Astrocyte (in vitro differentiated cells and primary cell): ENCODE measurements at regions not wholly inside any gene's neighbourhood (a gene's known extent, or its start where the extent isn't known, plus 50 kb on each side); places are given as distances from the start of the nearest gene placed in this dataset.

Source experiments
- DNase-seq: peaks from one replicate; pipeline ENCODE4 v3.0.0-alpha.2; 2010; ENCODE audit warnings: low read depth
- FAIRE-seq: peaks from 2 replicates; lab custom pipeline; 2011; peaks lifted over from hg19 to GRCh38; lab: Jason Lieb, UNC
- H2AFZ ChIP-seq: 2 replicates; pipeline ENCODE4 v1.6.0; 2012; ENCODE audit warnings: low read depth, low read length, inconsistent platforms
- H3K27ac ChIP-seq: 2 replicates; pipeline ENCODE4 v1.5.1; 2011; ENCODE audit warnings: low read depth, low read length, inconsistent platforms
- H3K27me3 ChIP-seq: 2 replicates; pipeline ENCODE4 v1.6.0; 2011; ENCODE audit warnings: low read length, inconsistent platforms; ENCODE audit not compliant: insufficient read depth
- H3K36me3 ChIP-seq: 2 replicates; pipeline ENCODE4 v1.5.1; 2011; ENCODE audit warnings: low read length, inconsistent platforms; ENCODE audit not compliant: insufficient read depth
- H3K4me1 ChIP-seq: 2 replicates; pipeline ENCODE4 v1.5.1; 2011; ENCODE audit warnings: low read length, inconsistent platforms; ENCODE audit not compliant: insufficient read depth
- H3K4me2 ChIP-seq: 2 replicates; pipeline ENCODE4 v1.6.0; 2012; ENCODE audit warnings: low read length, inconsistent platforms
- H3K4me3 ChIP-seq: 2 replicates; pipeline ENCODE4 v1.5.1; 2011; ENCODE audit warnings: low read depth, mild to moderate bottlenecking, low read length, inconsistent platforms; ENCODE audit not compliant: insufficient read depth
- H3K79me2 ChIP-seq: 2 replicates; pipeline ENCODE4 v1.6.0; 2012; ENCODE audit warnings: mild to moderate bottlenecking, low read length, inconsistent platforms; ENCODE audit not compliant: insufficient read depth
- H3K9ac ChIP-seq: 2 replicates; pipeline ENCODE4 v1.6.0; 2012; ENCODE audit warnings: mild to moderate bottlenecking, low read length, inconsistent platforms
- H3K9me3 ChIP-seq: 2 replicates; pipeline ENCODE4 v1.5.1; 2012; ENCODE audit warnings: low read depth, mild to moderate bottlenecking, low read length, inconsistent platforms; ENCODE audit not compliant: insufficient read depth
- H4K20me1 ChIP-seq: 2 replicates; pipeline ENCODE4 v1.6.0; 2012; ENCODE audit warnings: low read length, inconsistent platforms; ENCODE audit not compliant: insufficient read depth
- H3K27ac Mint-ChIP-seq: one replicate; pipeline ENCODE4 v1.8.0; 2021; ENCODE audit warnings: mild to moderate bottlenecking, mixed read lengths; ENCODE audit not compliant: unreplicated experiment
- H3K27me3 Mint-ChIP-seq: one replicate; pipeline ENCODE4 v1.8.0; 2021; ENCODE audit warnings: low read depth, mixed read lengths; ENCODE audit not compliant: unreplicated experiment
- H3K36me3 Mint-ChIP-seq: one replicate; pipeline ENCODE4 v1.8.0; 2021; ENCODE audit warnings: low read depth, mixed read lengths; ENCODE audit not compliant: unreplicated experiment
- H3K4me1 Mint-ChIP-seq: one replicate; pipeline ENCODE4 v1.8.0; 2021; ENCODE audit warnings: low read depth, mixed read lengths; ENCODE audit not compliant: unreplicated experiment
- H3K4me3 Mint-ChIP-seq: one replicate; pipeline ENCODE4 v1.8.0; 2021; ENCODE audit warnings: mild to moderate bottlenecking, moderate library complexity, mixed read lengths; ENCODE audit not compliant: unreplicated experiment
- H3K9me3 Mint-ChIP-seq: one replicate; pipeline ENCODE4 v1.8.0; 2021; ENCODE audit warnings: mild to moderate bottlenecking, mixed read lengths; ENCODE audit not compliant: unreplicated experiment
- CTCF ChIP-seq: IDR thresholded peaks from 2 replicates; pipeline ENCODE4 v1.5.1; 2011; ENCODE audit warnings: low read depth, mild to moderate bottlenecking, inconsistent platforms, low read length, moderate library complexity; ENCODE audit not compliant: insufficient read depth
- EZH2 ChIP-seq: IDR thresholded peaks from 2 replicates; pipeline ENCODE4 v1.6.1; 2012; ENCODE audit warnings: mild to moderate bottlenecking, low read length, inconsistent platforms; ENCODE audit not compliant: insufficient read depth

DNA sequence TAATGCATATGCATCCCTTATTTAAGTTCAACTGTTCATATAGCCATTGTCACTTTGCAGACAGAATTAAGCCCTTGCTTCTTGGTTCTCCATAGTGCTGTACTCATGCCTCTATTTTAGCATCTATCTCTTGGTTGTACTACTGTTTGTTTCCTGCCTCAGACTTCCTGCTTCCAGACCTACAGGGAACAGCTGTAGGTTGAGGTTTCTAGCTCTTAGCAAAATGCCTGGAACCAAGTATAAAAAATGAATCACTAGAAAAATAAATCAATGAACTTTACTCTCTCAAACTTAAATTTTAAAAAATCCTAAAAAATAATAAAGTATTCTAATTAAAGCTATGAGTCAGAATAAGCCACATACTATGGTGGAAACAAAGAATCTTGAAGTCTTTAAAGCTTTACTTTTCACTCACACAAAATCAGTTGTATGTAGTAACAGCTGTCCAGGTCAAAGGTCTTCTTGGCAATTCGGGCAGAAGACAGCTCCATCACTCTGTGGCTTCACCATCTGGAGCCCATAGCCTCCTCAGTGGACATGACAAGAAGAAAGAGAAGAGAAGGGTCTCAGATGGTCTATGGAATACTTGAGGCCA, 1228.1 kb upstream of the GYPC start:
- H3K9me3 Mint-ChIP-seq: no peaks in the 10 kb centered on the region
- H4K20me1 ChIP-seq: no peaks in the 10 kb centered on the region
- no peak for TF ChIP-seq CTCF
- H3K79me2 ChIP-seq: no peaks in the 10 kb centered on the region
- no peaks in the 10 kb centered on the region for H3K4me1 ChIP-seq
- no peak overlapping the region for H3K4me3 Mint-ChIP-seq
- H3K27ac ChIP-seq: no peak overlapping the region
- no peaks in the 10 kb centered on the region for H3K27me3 Mint-ChIP-seq
- H3K4me2 ChIP-seq: no peak overlapping the region
- H3K9ac ChIP-seq: no peak overlapping the region
- H3K4me1 Mint-ChIP-seq: no peaks in the 10 kb centered on the region
- H2AFZ ChIP-seq: no peak overlapping the region
- H3K4me3 ChIP-seq: no peak overlapping the region
- no peak overlapping the region for H3K27ac Mint-ChIP-seq
- H3K36me3 ChIP-seq: no peaks in the 10 kb centered on the region
- H3K9me3 ChIP-seq: no peaks in the 10 kb centered on the region
- FAIRE-seq (no peak), DNase-seq (peak; percentile 26)
- H3K36me3 Mint-ChIP-seq: no peaks in the 10 kb centered on the region
- no peaks in the 10 kb centered on the region for H3K27me3 ChIP-seq

GRCh38 chr2:125444106-125444505, 1211.9 kb upstream of the GYPC start:
- no peaks in the 10 kb centered on the region for H3K9me3 Mint-ChIP-seq
- DNase-seq: no peak
- Histone ChIP-seq H3K9ac (no peak overlapping the region), H3K4me3 (no peak overlapping the region), H3K27me3 (no peaks in the 10 kb centered on the region), H3K36me3 (no peaks in the 10 kb centered on the region), H4K20me1 (no peaks in the 10 kb centered on the region), H3K9me3 (peaks cover 3% of the 10 kb centered on the region), H3K79me2 (no peaks in the 10 kb centered on the region), H3K4me2 (no peak overlapping the region), H3K27ac (no peak overlapping the region), H3K4me1 (no peaks in the 10 kb centered on the region), H2AFZ (no peak overlapping the region)
- H3K4me1 Mint-ChIP-seq: peaks cover 5% of the 10 kb centered on the region
- H3K4me3 Mint-ChIP-seq: no peak overlapping the region
- H3K27ac Mint-ChIP-seq: no peak overlapping the region
- H3K27me3 Mint-ChIP-seq: no peaks in the 10 kb centered on the region
- no peak for FAIRE-seq
- H3K36me3 Mint-ChIP-seq: no peaks in the 10 kb centered on the region
- TF ChIP-seq CTCF (no peak), EZH2 (no peak)

DNA sequence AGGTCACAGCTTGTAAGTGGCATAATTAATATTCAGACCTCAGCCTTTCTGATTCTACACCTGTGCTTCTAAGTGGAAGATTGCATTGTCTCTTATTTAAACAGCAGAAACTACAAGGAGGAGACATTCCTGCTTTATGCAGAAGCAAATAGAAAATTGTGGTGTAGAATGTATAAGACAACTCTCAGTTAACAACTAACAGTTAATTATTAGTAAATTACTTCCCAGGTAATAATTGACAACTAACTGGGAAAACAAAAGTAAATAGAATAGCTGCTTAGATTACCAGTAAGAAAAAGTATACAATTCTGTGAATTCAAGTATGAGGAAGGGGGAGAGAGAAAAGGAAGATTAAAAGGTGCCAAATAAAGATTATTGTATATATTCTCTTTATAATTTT, 1210.5 kb upstream of the GYPC start:
- DNase-seq (no peak), FAIRE-seq (no peak)
- Mint-ChIP-seq H3K4me3 (no peak overlapping the region), H3K9me3 (no peaks in the 10 kb centered on the region), H3K27ac (no peak overlapping the region), H3K4me1 (peaks cover 5% of the 10 kb centered on the region), H3K27me3 (no peaks in the 10 kb centered on the region), H3K36me3 (no peaks in the 10 kb centered on the region)
- no peak overlapping the region for H3K4me3 ChIP-seq
- H3K27ac ChIP-seq: no peak overlapping the region
- no peak overlapping the region for H3K9ac ChIP-seq
- no peaks in the 10 kb centered on the region for H4K20me1 ChIP-seq
- no peaks in the 10 kb centered on the region for H3K4me1 ChIP-seq
- H3K36me3 ChIP-seq: no peaks in the 10 kb centered on the region
- no peak overlapping the region for H3K4me2 ChIP-seq
- H3K27me3 ChIP-seq: no peaks in the 10 kb centered on the region
- peaks cover 3% of the 10 kb centered on the region for H3K9me3 ChIP-seq
- H3K79me2 ChIP-seq: no peaks in the 10 kb centered on the region
- TF ChIP-seq EZH2 (no peak), CTCF (no peak)
- H2AFZ ChIP-seq: no peak overlapping the region
